ENCODE measurements at regions not wholly inside any gene's neighbourhood (a gene's known extent, or its start where the extent isn't known, plus 50 kb on each side); places are given as distances from the start of the nearest gene placed in this dataset.

DNA sequence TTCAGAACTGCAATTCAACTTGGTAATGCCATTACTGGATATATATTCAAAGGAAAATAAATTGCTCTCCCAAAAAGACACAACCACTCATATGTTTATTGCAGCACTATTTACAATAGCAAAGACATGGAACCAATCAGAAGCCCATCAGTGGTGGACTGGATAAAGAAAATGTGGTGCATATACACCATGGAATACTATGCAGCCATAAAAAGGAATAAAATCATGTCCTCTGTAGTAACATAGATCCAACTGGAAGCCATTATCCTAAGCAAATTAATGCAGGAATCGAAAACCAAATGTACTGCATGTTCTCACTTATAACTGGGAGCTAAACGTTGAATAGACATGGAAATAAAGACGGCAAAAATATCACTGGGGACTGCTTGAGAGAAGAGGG is 117.0 kb downstream of the MAP3K21 start:
- no peak overlapping the region for H3K4me3 ChIP-seq
- H3K27ac ChIP-seq, result no peak overlapping the region
- H3K27me3 ChIP-seq, result no peaks in the 10 kb centered on the region
- DNase-seq (ENCODE audit: low read depth in 1 of 2, low spot score in 1 of 2), result no peak
- no peaks in the 10 kb centered on the region for H3K36me3 ChIP-seq
- H3K9me3 ChIP-seq (ENCODE audit: low read depth), result no peaks in the 10 kb centered on the region
- TF ChIP-seq, protein P1, sequence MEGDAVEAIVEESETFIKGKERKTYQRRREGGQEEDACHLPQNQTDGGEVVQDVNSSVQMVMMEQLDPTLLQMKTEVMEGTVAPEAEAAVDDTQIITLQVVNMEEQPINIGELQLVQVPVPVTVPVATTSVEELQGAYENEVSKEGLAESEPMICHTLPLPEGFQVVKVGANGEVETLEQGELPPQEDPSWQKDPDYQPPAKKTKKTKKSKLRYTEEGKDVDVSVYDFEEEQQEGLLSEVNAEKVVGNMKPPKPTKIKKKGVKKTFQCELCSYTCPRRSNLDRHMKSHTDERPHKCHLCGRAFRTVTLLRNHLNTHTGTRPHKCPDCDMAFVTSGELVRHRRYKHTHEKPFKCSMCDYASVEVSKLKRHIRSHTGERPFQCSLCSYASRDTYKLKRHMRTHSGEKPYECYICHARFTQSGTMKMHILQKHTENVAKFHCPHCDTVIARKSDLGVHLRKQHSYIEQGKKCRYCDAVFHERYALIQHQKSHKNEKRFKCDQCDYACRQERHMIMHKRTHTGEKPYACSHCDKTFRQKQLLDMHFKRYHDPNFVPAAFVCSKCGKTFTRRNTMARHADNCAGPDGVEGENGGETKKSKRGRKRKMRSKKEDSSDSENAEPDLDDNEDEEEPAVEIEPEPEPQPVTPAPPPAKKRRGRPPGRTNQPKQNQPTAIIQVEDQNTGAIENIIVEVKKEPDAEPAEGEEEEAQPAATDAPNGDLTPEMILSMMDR (IDR thresholded peaks at IDR 0.05; ENCODE audit: low read depth, low read length), result no peak
- H3K4me1 ChIP-seq (ENCODE audit: low read depth), result no peaks in the 10 kb centered on the region

DNA sequence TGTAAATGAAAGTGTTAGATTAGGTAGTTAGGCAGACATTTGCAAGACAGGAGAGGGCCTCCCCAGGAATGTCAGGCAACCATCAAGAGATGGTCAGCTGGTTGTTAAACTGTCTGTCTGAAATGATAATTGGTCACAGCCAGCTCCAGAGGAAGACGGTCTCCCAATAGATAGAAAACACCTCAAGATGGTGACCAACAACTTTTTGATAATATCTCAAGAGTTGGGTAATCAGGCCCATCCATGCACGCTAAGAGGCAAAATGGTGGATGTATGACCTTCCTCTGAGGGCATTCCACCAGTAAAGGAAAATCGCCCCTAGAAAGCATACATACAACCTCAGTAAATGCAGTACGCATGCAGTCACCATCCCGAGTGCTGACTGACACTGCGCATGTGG is 118.2 kb downstream of the MAP3K21 start:
- Histone ChIP-seq H3K27ac (no peak overlapping the region), H3K9me3 (ENCODE audit: low read depth) (no peaks in the 10 kb centered on the region), H3K4me3 (no peak overlapping the region), H3K36me3 (no peaks in the 10 kb centered on the region), H3K27me3 (no peaks in the 10 kb centered on the region), H3K4me1 (ENCODE audit: low read depth) (no peaks in the 10 kb centered on the region)
- no peak for DNase-seq (ENCODE audit: low read depth in 1 of 2, low spot score in 1 of 2)
- TF ChIP-seq, protein P1 (IDR thresholded peaks at IDR 0.05; ENCODE audit: low read depth, low read length), result no peak

DNA sequence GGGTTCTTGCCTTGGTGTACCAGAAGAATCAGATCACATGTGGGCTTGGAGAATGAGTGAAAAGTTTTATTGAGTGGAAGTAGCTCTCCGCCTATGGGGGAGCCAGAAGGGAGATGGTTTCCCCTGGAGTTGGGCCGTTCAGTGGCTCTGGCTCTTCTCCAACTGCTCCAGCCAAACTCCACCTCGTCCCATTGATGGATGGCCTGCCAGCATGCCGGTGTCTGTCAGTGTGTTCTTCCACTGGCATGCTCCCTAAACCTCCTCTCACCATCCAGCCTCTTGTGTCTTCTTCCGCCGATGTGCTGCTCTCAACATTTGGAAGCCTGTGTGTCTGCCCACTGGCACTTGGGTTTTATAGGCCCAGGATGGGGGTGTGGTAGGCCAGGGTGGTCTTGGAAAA is 119.4 kb downstream of the MAP3K21 start:
- Histone ChIP-seq H3K36me3 (no peaks in the 10 kb centered on the region), H3K4me1 (ENCODE audit: low read depth) (no peaks in the 10 kb centered on the region), H3K4me3 (no peak overlapping the region), H3K27ac (no peak overlapping the region), H3K27me3 (no peaks in the 10 kb centered on the region), H3K9me3 (ENCODE audit: low read depth) (no peaks in the 10 kb centered on the region)
- TF ChIP-seq, protein P1 (IDR thresholded peaks at IDR 0.05; ENCODE audit: low read depth, low read length), result no peak
- no peak for DNase-seq (ENCODE audit: low read depth in 1 of 2, low spot score in 1 of 2)

DNA sequence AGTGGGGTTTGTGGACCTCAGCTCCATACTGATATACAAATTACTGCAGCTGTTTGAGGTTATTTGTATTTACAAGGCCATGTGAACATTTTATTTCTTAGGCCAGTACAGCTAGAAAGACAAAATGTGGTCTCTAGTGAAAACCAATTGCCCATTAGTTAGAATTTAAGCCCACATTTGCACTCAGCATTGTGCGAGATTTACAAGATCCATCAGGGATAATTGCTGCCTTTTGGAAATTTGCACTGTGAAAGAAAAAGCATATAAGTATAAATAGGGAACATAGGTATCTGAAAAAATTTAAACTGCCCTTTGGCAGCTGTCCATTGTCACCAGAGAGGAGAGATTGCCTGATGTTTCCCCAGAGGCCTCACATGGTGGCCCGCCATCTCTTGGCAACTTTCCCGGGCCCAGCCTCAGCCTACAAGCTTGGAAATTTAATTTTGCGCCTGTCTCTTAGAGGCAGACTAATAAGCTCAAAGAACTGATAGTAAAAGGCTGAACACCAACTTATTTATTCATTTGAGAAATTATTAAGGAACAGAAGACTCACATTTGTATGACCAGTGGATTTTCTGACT is 120.7 kb downstream of the MAP3K21 start:
- no peak for DNase-seq (ENCODE audit: low read depth in 1 of 2, low spot score in 1 of 2)
- H3K4me1 ChIP-seq (ENCODE audit: low read depth), result no peaks in the 10 kb centered on the region
- TF ChIP-seq, protein P1 (IDR thresholded peaks at IDR 0.05; ENCODE audit: low read depth, low read length), result no peak
- H3K9me3 ChIP-seq (ENCODE audit: low read depth), result no peaks in the 10 kb centered on the region
- no peaks in the 10 kb centered on the region for H3K27me3 ChIP-seq
- H3K27ac ChIP-seq, result no peak overlapping the region
- H3K36me3 ChIP-seq, result no peaks in the 10 kb centered on the region
- no peak overlapping the region for H3K4me3 ChIP-seq

DNA sequence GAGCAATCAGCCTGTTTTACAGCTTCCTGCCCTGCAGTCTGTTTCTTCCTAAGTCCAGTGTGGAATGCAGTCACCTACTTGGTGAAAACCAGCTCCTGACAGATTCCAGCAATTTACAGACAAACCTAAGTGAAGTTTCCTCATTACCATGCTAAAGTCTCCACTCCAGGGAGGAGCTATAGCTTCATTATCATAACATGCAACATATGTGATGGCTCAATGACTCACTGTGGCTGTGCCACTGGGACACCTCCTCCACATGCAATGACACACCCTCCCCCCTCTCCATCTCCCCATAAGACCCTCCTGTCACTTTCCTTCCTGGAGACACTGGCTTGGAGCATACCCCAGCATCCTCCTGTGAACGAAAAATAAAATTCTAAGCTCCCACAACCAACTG is 125.2 kb downstream of the MAP3K21 start:
- Histone ChIP-seq H3K4me1 (ENCODE audit: low read depth) (no peaks in the 10 kb centered on the region), H3K27me3 (no peaks in the 10 kb centered on the region), H3K4me3 (no peak overlapping the region), H3K27ac (no peak overlapping the region), H3K36me3 (no peaks in the 10 kb centered on the region), H3K9me3 (ENCODE audit: low read depth) (no peaks in the 10 kb centered on the region)
- no peak for DNase-seq (ENCODE audit: low read depth in 1 of 2, low spot score in 1 of 2)
- TF ChIP-seq, protein P1 (IDR thresholded peaks at IDR 0.05; ENCODE audit: low read depth, low read length), result no peak
